Caco-2 (cell line): ENCODE measurements at regions not wholly inside any gene's neighbourhood (a gene's known extent, or its start where the extent isn't known, plus 50 kb on each side); places are given as distances from the start of the nearest gene placed in this dataset.

ENCODE experiments used
- BruUV-seq: library from RNA; stranded (reverse); fragments of 400-500 nt; replicated peaks from 2 replicates; lab custom pipeline; 2021; lab: Mats Ljungman, UMichigan
- CTCF ChIA-PET: fragments of 300-600 bp; sonication (Branson Sonifier 250); formaldehyde crosslinking; loops from one replicate; lab custom pipeline; 2022; ENCODE audit warnings: antibody characterized with exemption; lab: Charles Lee
- POLR2A ChIA-PET: fragments of 300-600 bp; sonication (Branson Sonifier 250); formaldehyde crosslinking; loops from one replicate; lab custom pipeline; 2022; ENCODE audit warnings: antibody characterized with exemption; lab: Charles Lee
- DNase-seq, 2 experiments: peaks; one replicate each; pipeline versions ENCODE4 v3.0.0 to v3.0.0-alpha.2; 2020 to 2022
- H3K27me3 ChIP-seq: replicated peaks from 2 replicates; pipeline ENCODE4 v1.6.0; 2011; ENCODE audit warnings: low read length; ENCODE audit not compliant: control insufficient read depth, insufficient read depth
- H3K36me3 ChIP-seq: 2 replicates; pipeline ENCODE4 v1.5.1; 2011; ENCODE audit warnings: low read length; ENCODE audit not compliant: control insufficient read depth, insufficient read depth
- H3K4me1 ChIP-seq: fragments of 250-450 bp; sonication (Bioruptor Pico); 2 replicates; pipeline ENCODE4 v1.5.1; 2020; ENCODE audit warnings: mild to moderate bottlenecking
- H3K4me3 ChIP-seq: 2 replicates; pipeline ENCODE4 v1.5.1; 2011; ENCODE audit warnings: low read depth, mild to moderate bottlenecking, control low read depth, low read length
- H3K9me3 ChIP-seq: fragments of 250-450 bp; sonication (Bioruptor Pico); 2 replicates; pipeline ENCODE4 v1.5.1; 2020; ENCODE audit warnings: mild to moderate bottlenecking, moderate library complexity
- H3K27ac Mint-ChIP-seq: one replicate; pipeline ENCODE4 v1.8.0; 2022; ENCODE audit warnings: mixed read lengths; ENCODE audit not compliant: unreplicated experiment
- H3K27me3 Mint-ChIP-seq: one replicate; pipeline ENCODE4 v1.8.0; 2022; ENCODE audit warnings: mixed read lengths; ENCODE audit not compliant: insufficient read depth, unreplicated experiment
- H3K36me3 Mint-ChIP-seq: one replicate; pipeline ENCODE4 v1.8.0; 2022; ENCODE audit warnings: mild to moderate bottlenecking, mixed read lengths; ENCODE audit not compliant: insufficient read depth, unreplicated experiment
- H3K4me1 Mint-ChIP-seq: one replicate; pipeline ENCODE4 v1.8.0; 2022; ENCODE audit warnings: low read depth, mixed read lengths; ENCODE audit not compliant: unreplicated experiment
- H3K4me3 Mint-ChIP-seq: one replicate; pipeline ENCODE4 v1.8.0; 2022; ENCODE audit warnings: mild to moderate bottlenecking, moderate library complexity, mixed read lengths; ENCODE audit not compliant: unreplicated experiment
- H3K9me3 Mint-ChIP-seq: one replicate; pipeline ENCODE4 v1.8.0; 2022; ENCODE audit warnings: mixed read lengths; ENCODE audit not compliant: unreplicated experiment
- intact Hi-C: fragments of 100-400 bp; cut with micrococcal nuclease; formaldehyde crosslinking; loops from one replicate; pipeline ENCODE4 v1.10.0; 2022; ENCODE audit not compliant: unreplicated experiment
- TF ChIP-seq, protein P1 (sequence below), 2 experiments: fragments of 200-600 bp in 1 of 2; IDR thresholded peaks; 1 replicate in 1 of 2; 2 replicates in 1 of 2; pipeline versions ENCODE4 v1.5.1 to v1.8.0; 2011 to 2022; ENCODE audit warnings: antibody characterized with exemption in 1 of 2, control low read depth in 1 of 2, inconsistent platforms in 1 of 2, low read depth in 1 of 2, low read length in 1 of 2, mild to moderate bottlenecking in 1 of 2, moderate library complexity in 1 of 2; ENCODE audit not compliant: insufficient read depth in 1 of 2, severe bottlenecking in 1 of 2, unreplicated experiment in 1 of 2

DNA sequence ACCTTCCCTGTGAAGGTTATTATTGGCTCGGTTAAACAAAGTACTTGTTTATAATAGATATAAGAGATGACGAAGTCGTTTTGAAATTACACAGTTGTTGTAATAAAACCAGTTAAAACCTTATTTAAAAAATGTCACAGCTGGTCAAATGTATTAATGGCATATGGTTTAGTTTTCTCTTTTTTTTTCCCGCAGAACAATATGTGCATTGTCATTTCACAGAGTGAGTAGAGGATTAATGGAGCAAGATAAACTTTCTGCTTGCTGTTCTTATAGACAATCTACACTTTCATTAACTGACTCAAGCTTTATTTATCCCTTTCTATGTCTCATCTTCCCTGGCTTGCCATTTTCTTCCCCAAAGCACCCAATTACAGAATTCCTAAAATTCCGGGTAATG is 404.3 kb upstream of the NPVF start:
- H3K27me3 Mint-ChIP-seq = peaks cover 10% of the 10 kb centered on the region
- ChIA-PET CTCF (no interaction called here), POLR2A (no interaction called here)
- H3K36me3 Mint-ChIP-seq = no peaks in the 10 kb centered on the region
- intact Hi-C loops = no loop called here
- H3K4me3 Mint-ChIP-seq = no peak overlapping the region
- H3K9me3 ChIP-seq = no peaks in the 10 kb centered on the region
- H3K4me1 ChIP-seq = no peaks in the 10 kb centered on the region
- no peak for DNase-seq
- no peaks in the 10 kb centered on the region for H3K4me1 Mint-ChIP-seq
- no peaks in the 10 kb centered on the region for H3K27me3 ChIP-seq
- TF ChIP-seq, protein P1, sequence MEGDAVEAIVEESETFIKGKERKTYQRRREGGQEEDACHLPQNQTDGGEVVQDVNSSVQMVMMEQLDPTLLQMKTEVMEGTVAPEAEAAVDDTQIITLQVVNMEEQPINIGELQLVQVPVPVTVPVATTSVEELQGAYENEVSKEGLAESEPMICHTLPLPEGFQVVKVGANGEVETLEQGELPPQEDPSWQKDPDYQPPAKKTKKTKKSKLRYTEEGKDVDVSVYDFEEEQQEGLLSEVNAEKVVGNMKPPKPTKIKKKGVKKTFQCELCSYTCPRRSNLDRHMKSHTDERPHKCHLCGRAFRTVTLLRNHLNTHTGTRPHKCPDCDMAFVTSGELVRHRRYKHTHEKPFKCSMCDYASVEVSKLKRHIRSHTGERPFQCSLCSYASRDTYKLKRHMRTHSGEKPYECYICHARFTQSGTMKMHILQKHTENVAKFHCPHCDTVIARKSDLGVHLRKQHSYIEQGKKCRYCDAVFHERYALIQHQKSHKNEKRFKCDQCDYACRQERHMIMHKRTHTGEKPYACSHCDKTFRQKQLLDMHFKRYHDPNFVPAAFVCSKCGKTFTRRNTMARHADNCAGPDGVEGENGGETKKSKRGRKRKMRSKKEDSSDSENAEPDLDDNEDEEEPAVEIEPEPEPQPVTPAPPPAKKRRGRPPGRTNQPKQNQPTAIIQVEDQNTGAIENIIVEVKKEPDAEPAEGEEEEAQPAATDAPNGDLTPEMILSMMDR (IDR thresholded peaks at IDR 0.05; ENCODE audit: insufficient read depth in 1 of 2, low read depth in 1 of 2, low read length in 1 of 2, severe bottlenecking in 1 of 2, unreplicated experiment in 1 of 2) = no peak
- H3K27ac Mint-ChIP-seq = no peak overlapping the region
- no TSS peak for BruUV-seq
- no peaks in the 10 kb centered on the region for H3K36me3 ChIP-seq
- no peaks in the 10 kb centered on the region for H3K9me3 Mint-ChIP-seq
- no peak overlapping the region for H3K4me3 ChIP-seq

- TF ChIP-seq, protein P1 (IDR thresholded peaks at IDR 0.05; ENCODE audit: insufficient read depth in 1 of 2, low read depth in 1 of 2, low read length in 1 of 2, severe bottlenecking in 1 of 2, unreplicated experiment in 1 of 2) = no peak
- BruUV-seq = no TSS peak
- H3K4me1 ChIP-seq = no peaks in the 10 kb centered on the region
- no peak overlapping the region for H3K4me3 ChIP-seq
- intact Hi-C loops = no loop called here
- DNase-seq = no peak
- no peaks in the 10 kb centered on the region for H3K9me3 ChIP-seq
- Mint-ChIP-seq H3K36me3 (no peaks in the 10 kb centered on the region), H3K9me3 (no peaks in the 10 kb centered on the region), H3K4me1 (no peaks in the 10 kb centered on the region), H3K27me3 (peaks cover 12% of the 10 kb centered on the region), H3K4me3 (no peak overlapping the region), H3K27ac (no peak overlapping the region)
- ChIA-PET CTCF (no interaction called here), POLR2A (no interaction called here)
- no peaks in the 10 kb centered on the region for H3K27me3 ChIP-seq
- H3K36me3 ChIP-seq = no peaks in the 10 kb centered on the region
These were observed 405.2 kb upstream of the NPVF start for GRCh38 chr7:25633426-25634036.

DNA sequence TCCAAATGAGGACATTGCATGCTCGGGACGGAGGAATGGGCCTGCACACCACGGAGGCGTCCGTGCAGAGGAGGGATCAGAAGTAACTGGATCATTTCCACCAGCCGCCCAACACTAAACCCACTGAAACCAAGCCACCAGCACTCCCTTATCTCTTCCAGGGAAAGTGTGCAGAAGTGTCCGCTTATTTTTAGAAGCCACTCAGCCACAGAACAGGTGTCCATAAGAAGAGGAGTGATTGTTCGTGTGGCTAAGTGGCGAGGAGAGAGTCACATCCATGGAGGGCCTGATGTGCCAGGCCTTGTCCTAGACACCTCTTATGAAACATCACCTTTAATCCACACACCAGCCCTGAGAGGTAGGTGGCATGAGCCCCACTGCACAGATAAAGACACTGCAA is 407.9 kb upstream of the NPVF start:
- no peak overlapping the region for H3K27ac Mint-ChIP-seq
- peaks cover 13% of the 10 kb centered on the region for H3K27me3 Mint-ChIP-seq
- CTCF ChIA-PET = no interaction called here
- intact Hi-C loops = no loop called here
- H3K4me3 ChIP-seq = no peak overlapping the region
- no peaks in the 10 kb centered on the region for H3K4me1 ChIP-seq
- TF ChIP-seq, protein P1 (IDR thresholded peaks at IDR 0.05; ENCODE audit: insufficient read depth in 1 of 2, low read depth in 1 of 2, low read length in 1 of 2, severe bottlenecking in 1 of 2, unreplicated experiment in 1 of 2) = no peak
- H3K9me3 ChIP-seq = no peaks in the 10 kb centered on the region
- H3K4me1 Mint-ChIP-seq = no peaks in the 10 kb centered on the region
- no peaks in the 10 kb centered on the region for H3K36me3 ChIP-seq
- no peaks in the 10 kb centered on the region for H3K36me3 Mint-ChIP-seq
- POLR2A ChIA-PET = no interaction called here
- H3K27me3 ChIP-seq = no peaks in the 10 kb centered on the region
- no peak for DNase-seq
- no TSS peak for BruUV-seq
- no peaks in the 10 kb centered on the region for H3K9me3 Mint-ChIP-seq
- H3K4me3 Mint-ChIP-seq = no peak overlapping the region
